ENCODE measurements at regions not wholly inside any gene's neighbourhood (a gene's known extent, or its start where the extent isn't known, plus 50 kb on each side); places are given as distances from the start of the nearest gene placed in this dataset.

DNA sequence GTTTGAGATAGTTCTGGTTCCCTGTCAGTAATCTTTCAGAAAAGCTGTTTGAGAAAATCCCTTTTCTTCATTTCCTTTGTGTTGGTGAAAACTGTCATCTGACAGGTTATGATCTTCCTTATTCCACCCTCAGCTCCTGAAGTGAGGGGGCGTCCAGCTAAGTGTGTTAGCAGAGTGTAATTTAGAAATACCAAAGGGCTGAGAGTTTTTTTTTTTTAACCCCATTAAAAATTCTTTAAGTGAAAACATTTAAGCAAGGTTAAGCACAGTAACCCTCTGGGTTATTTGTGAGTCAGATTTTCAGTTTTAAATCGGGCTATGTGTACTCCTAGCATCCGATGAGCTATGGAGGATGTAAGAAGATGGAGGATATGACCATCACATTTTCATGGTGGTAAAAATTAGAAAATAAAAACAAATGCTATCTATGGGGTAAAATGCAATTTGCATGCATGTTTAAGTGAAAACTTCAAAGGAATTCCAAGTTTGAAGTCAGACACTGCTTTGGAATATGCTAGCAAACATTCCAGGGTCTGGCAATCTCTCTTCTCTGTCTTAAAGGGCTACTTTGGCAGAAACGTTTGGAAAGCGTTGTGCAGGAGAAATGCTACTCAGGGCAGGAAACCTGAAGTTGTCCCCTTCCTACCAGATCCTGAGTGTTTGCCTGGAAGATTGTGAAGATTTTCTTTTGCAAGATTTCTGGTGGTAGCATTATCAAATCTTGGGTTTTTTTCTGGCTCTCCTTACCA, 197.0 kb upstream of the PRICKLE1 start:
- 63 to 67% methylated on average over 5 of the region's 5 CpGs for WGBS, 2 donors
- DNase-seq, result no peak
- TF ChIP-seq, protein P1, sequence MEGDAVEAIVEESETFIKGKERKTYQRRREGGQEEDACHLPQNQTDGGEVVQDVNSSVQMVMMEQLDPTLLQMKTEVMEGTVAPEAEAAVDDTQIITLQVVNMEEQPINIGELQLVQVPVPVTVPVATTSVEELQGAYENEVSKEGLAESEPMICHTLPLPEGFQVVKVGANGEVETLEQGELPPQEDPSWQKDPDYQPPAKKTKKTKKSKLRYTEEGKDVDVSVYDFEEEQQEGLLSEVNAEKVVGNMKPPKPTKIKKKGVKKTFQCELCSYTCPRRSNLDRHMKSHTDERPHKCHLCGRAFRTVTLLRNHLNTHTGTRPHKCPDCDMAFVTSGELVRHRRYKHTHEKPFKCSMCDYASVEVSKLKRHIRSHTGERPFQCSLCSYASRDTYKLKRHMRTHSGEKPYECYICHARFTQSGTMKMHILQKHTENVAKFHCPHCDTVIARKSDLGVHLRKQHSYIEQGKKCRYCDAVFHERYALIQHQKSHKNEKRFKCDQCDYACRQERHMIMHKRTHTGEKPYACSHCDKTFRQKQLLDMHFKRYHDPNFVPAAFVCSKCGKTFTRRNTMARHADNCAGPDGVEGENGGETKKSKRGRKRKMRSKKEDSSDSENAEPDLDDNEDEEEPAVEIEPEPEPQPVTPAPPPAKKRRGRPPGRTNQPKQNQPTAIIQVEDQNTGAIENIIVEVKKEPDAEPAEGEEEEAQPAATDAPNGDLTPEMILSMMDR (IDR thresholded peaks at IDR 0.05), result no peak
- no peak for FAIRE-seq
- no peak overlapping the region for H3K27ac ChIP-seq
- intact Hi-C loops (cut with DNase I), result no loop called here
- peaks cover 1 to 16% (median 8%) of the 10 kb centered on the region in 3 donors for H3K4me1 ChIP-seq
- no peak overlapping the region for H3K4me3 ChIP-seq
- H3K9me3 ChIP-seq, result no peaks in the 10 kb centered on the region
- no peaks in the 10 kb centered on the region for H3K27me3 ChIP-seq
- ATAC-seq, result no peak
- H3K36me3 ChIP-seq, result no peaks in the 10 kb centered on the region

DNA sequence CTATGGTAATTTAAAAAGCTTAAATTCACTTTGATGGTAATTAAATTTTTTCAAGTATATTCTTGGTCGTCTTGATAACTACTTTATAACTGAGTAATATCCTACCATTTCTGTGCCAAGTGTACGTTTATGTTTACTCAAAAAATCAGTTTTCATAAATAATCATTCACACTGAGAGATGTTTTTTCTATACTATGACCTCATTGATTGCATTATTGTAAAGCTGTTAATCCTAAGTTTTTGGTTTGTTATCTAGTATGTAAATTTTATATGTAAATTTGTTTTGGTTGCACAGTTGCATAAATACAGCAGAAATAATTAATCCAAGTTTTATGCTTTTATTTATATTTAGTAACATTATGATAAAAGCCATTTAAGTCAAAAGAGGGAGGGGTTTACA, 196.4 kb upstream of the PRICKLE1 start:
- FAIRE-seq (no peak), ATAC-seq (no peak), DNase-seq (no peak)
- Histone ChIP-seq H3K27ac (no peak overlapping the region), H3K36me3 (no peaks in the 10 kb centered on the region), H3K4me1 (peaks cover 0 to 9% (median 2%) of the 10 kb centered on the region in 3 donors), H3K27me3 (no peaks in the 10 kb centered on the region), H3K9me3 (no peaks in the 10 kb centered on the region), H3K4me3 (no peak overlapping the region)
- TF ChIP-seq, protein P1 (IDR thresholded peaks at IDR 0.05), result no peak
- 63% methylated on average over 2 of the region's 2 CpGs for WGBS, 2 donors
- intact Hi-C loops (cut with DNase I), result no loop called here

DNA sequence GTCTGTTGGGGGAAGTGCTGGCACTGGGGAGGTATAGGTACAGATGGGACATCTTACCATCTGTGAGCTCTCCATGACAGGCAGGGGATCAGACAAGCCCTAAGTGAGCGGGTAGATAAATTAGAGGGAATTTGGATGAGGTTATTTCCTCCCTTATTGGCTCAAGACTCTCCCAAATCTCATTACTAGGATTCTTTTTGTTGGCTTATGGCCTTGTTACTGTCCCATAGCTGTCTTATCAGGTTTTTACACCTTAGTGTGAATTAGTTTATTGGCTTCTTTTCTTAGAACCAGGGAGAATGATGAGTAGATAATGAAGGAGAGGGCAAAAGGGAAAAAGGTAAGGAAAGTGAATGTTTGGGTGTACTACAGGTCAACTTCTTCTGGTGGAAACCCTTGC, 191.1 kb upstream of the PRICKLE1 start:
- Histone ChIP-seq H3K4me3 (no peak overlapping the region), H3K27ac (no peak overlapping the region), H3K27me3 (no peaks in the 10 kb centered on the region), H3K9me3 (no peaks in the 10 kb centered on the region), H3K36me3 (no peaks in the 10 kb centered on the region), H3K4me1 (no peaks in the 10 kb centered on the region)
- FAIRE-seq, result no peak
- WGBS, 2 donors, result 78 to 86% methylated on average over 1 of the region's 1 CpG
- TF ChIP-seq, protein P1 (IDR thresholded peaks at IDR 0.05), result no peak
- intact Hi-C loops (cut with DNase I), result no loop called here
- ATAC-seq, result no peak
- no peak for DNase-seq

DNA sequence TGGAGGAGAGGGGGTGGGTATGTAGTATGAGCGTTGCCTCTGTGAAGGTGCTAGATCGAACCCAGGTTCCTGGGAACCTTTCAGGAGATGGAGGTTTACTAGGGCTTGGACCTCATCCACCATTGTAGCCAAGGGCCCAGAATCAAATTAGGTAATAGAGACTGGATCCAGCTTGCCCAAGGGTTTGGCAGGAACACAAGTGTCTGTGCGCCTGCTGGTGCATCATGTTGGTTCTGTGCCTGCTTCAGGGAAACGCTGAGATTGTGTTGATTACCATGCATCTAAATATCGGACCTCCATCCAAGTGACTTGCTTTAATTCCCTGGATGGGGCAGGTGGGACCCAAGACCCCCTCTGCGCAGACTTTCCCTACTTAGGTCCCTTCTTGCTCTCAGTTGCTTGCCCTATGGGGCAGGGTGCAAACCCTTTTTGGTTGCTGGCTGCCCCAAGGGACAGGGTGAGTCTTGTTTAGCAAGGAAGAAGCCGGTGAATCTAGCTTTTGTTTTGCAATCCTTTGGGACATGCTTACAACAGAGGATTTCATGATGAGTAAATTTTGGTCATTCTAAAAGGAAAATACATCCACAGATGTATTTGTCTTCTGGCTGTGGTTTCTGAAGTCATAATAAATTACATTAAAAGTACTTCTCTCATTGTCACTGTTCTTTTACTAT, 189.8 kb upstream of the PRICKLE1 start:
- peak in 1 of 4 donors; percentile 38 for ATAC-seq
- Histone ChIP-seq H3K27me3 (no peaks in the 10 kb centered on the region), H3K4me1 (no peaks in the 10 kb centered on the region), H3K9me3 (no peaks in the 10 kb centered on the region), H3K36me3 (no peaks in the 10 kb centered on the region), H3K4me3 (no peak overlapping the region), H3K27ac (no peak overlapping the region)
- TF ChIP-seq, protein P1 (IDR thresholded peaks at IDR 0.05), result no peak
- intact Hi-C loops (cut with DNase I), result no loop called here
- no peak for DNase-seq
- WGBS, 2 donors, result 85 to 93% methylated on average over 7 of the region's 7 CpGs
- no peak for FAIRE-seq

DNA sequence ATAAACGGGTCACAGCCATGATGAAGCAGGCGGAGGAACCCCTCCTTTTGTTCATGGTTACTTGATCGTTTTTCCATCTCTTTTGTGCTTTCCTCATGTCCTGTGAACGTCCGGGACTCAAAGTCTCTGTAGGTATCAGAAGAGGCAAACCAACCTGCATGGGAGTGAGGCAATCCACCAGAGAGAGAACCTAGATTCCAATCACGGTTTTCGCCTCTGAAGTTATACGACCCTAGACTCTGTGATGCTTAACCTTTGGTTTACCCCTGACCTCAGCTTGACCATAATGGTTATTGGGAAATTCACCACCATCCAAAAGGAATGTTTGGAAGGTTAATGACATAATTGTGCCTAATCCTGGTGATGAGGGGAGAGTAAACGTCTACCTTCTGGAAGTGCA, 186.8 kb upstream of the PRICKLE1 start:
- no peak for FAIRE-seq
- intact Hi-C loops (cut with DNase I), result no loop called here
- Histone ChIP-seq H3K27ac (no peak overlapping the region), H3K27me3 (no peaks in the 10 kb centered on the region), H3K9me3 (no peaks in the 10 kb centered on the region), H3K4me3 (no peak overlapping the region), H3K36me3 (no peaks in the 10 kb centered on the region), H3K4me1 (no peaks in the 10 kb centered on the region)
- WGBS, 2 donors, result 80 to 82% methylated on average over 9 of the region's 9 CpGs
- TF ChIP-seq, protein P1 (IDR thresholded peaks at IDR 0.05), result no peak
- no peak for ATAC-seq
- DNase-seq, result no peak
